ENCODE measurements at regions not wholly inside any gene's neighbourhood (a gene's known extent, or its start where the extent isn't known, plus 50 kb on each side); places are given as distances from the start of the nearest gene placed in this dataset.

GRCh38 chr10:131638880-131639278, 261.9 kb upstream of the PPP2R2D start:
- TF ChIP-seq, protein P1, sequence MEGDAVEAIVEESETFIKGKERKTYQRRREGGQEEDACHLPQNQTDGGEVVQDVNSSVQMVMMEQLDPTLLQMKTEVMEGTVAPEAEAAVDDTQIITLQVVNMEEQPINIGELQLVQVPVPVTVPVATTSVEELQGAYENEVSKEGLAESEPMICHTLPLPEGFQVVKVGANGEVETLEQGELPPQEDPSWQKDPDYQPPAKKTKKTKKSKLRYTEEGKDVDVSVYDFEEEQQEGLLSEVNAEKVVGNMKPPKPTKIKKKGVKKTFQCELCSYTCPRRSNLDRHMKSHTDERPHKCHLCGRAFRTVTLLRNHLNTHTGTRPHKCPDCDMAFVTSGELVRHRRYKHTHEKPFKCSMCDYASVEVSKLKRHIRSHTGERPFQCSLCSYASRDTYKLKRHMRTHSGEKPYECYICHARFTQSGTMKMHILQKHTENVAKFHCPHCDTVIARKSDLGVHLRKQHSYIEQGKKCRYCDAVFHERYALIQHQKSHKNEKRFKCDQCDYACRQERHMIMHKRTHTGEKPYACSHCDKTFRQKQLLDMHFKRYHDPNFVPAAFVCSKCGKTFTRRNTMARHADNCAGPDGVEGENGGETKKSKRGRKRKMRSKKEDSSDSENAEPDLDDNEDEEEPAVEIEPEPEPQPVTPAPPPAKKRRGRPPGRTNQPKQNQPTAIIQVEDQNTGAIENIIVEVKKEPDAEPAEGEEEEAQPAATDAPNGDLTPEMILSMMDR (IDR thresholded peaks at IDR 0.05; ENCODE audit: insufficient read depth, low read length, missing control alignments) = no peak
- DNase-seq (ENCODE audit: low read depth, low spot score) = no peak
- H3K4me3 ChIP-seq (ENCODE audit: low read depth, low read length) = no peak overlapping the region
- CTCF ChIA-PET = no interaction called here
- POLR2A ChIA-PET = no interaction called here

GRCh38 chr10:131640045-131640644, 260.7 kb upstream of the PPP2R2D start:
- no peak for DNase-seq (ENCODE audit: low read depth, low spot score)
- TF ChIP-seq, protein P1 (IDR thresholded peaks at IDR 0.05; ENCODE audit: insufficient read depth, low read length, missing control alignments) = no peak
- H3K4me3 ChIP-seq (ENCODE audit: low read depth, low read length) = no peak overlapping the region
- CTCF ChIA-PET = no interaction called here
- POLR2A ChIA-PET = no interaction called here

GRCh38 chr10:131641231-131641630, 259.6 kb upstream of the PPP2R2D start:
- TF ChIP-seq, protein P1 (IDR thresholded peaks at IDR 0.05; ENCODE audit: insufficient read depth, low read length, missing control alignments) = no peak
- CTCF ChIA-PET = no interaction called here
- H3K4me3 ChIP-seq (ENCODE audit: low read depth, low read length) = no peak overlapping the region
- no peak for DNase-seq (ENCODE audit: low read depth, low spot score)
- POLR2A ChIA-PET = no interaction called here

DNA sequence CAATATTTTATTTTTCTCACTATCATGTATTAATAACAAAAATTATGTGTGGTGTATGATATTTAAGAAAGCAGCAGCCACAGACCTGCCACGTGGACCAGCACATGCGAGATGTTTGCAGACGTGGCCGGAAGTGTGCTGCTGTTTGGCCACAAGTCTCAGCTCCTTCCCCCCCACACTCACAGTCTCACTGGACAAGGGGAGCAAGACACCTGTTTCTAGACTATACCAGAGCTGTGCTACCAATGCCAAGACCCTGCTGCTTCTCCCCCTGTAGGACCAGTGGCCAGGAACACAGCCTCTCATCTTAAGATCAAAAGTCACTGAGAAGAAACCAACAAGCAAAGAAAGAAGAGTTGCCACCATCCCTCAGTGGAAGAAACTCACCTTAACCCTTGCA, 258.9 kb upstream of the PPP2R2D start:
- POLR2A ChIA-PET = no interaction called here
- H3K4me3 ChIP-seq (ENCODE audit: low read depth, low read length) = no peak overlapping the region
- TF ChIP-seq, protein P1 (IDR thresholded peaks at IDR 0.05; ENCODE audit: insufficient read depth, low read length, missing control alignments) = no peak
- no peak for DNase-seq (ENCODE audit: low read depth, low spot score)
- CTCF ChIA-PET = no interaction called here

DNA sequence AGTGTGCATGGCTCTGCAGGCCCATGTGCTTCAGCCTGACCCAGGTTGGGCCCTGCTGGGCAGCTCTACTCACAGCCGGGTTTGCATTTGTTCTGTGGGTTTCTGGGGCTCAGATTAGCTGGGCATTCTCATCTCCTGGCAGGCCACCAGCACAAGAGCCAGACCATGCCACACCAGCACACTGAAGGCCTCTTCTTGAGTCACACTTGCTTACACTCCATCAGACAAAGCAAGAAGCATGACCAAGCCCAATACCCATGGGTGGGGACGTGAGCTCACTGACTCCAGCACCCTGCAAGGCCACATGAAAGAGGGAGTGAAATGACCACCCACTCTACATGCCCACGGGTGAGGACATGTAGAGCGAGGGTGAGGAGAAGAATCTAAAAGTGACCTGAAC, 257.8 kb upstream of the PPP2R2D start:
- no peak for DNase-seq (ENCODE audit: low read depth, low spot score)
- POLR2A ChIA-PET = no interaction called here
- H3K4me3 ChIP-seq (ENCODE audit: low read depth, low read length) = no peak overlapping the region
- TF ChIP-seq, protein P1 (IDR thresholded peaks at IDR 0.05; ENCODE audit: insufficient read depth, low read length, missing control alignments) = no peak
- CTCF ChIA-PET = no interaction called here

GRCh38 chr10:131644289-131644688, 256.5 kb upstream of the PPP2R2D start:
- ChIA-PET CTCF (no interaction called here), POLR2A (no interaction called here)
- no peak for DNase-seq (ENCODE audit: low read depth, low spot score)
- H3K4me3 ChIP-seq (ENCODE audit: low read depth, low read length) = no peak overlapping the region
- TF ChIP-seq, protein P1 (IDR thresholded peaks at IDR 0.05; ENCODE audit: insufficient read depth, low read length, missing control alignments) = no peak
